HG03354 (cell line): ENCODE measurements at regions not wholly inside any gene's neighbourhood (a gene's known extent, or its start where the extent isn't known, plus 50 kb on each side); places are given as distances from the start of the nearest gene placed in this dataset.
A peak's percentile ranks its signal among the peaks of the same experiment; 100 is the strongest.

Experiments used
- ATAC-seq: cut with Tn5 transposase; IDR thresholded peaks from one replicate; pipeline ENCODE4 v1.9.1; 2021; ENCODE audit warnings: mild to moderate bottlenecking; ENCODE audit not compliant: unreplicated experiment, poor library complexity, severe bottlenecking

DNA sequence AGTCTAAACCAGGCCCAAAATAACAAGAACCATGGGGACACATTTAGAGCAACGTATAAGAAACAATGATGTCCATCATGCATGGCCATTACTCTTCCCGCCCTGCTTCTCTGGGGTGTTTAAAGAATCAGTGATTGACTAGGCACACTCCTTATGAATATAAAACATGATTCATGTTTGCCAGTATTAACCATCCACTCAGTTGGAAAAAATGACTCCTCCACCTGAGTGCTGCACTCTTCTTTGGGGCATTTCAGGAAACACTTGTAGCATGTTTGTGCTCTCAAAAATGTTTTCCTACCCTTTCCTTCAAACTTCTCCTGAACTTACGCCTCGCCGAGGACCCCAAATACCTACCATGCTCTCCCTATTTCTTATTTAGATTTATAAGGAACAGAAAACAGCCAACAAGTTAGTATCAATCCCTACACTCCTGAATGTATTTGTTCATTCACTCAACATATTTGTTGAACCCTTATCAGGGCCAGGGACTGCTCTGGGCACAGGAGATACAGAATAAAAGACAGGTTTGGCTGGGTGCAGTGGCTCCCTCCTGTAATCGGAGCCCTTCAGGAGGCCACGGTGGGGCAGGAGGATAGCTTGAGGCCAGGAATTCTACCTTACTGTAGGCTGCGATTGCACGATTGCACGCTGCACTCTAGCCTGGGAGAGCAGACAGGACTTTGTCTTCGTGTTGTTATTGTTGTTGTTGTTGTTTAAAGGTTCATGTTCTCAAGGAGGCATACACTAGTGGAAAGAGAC, 137.0 kb downstream of the TMCO5A start:
- no peak for ATAC-seq

DNA sequence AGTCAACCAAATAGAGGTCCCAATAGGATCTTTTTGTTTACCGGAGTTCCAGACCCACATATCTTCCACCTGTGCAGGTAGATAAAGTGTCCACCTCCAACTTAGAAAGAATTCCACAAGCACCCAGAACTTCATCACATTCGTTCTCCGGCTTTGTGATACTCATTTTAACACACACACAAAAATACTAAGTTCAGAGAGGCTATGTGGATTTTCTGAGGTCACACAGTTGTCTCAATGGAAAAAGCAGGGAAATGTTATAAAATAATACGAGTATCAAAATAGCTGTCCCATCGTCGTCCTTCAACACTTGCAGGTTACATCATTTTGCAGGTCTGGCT, 137.5 kb downstream of the TMCO5A start:
- no peak for ATAC-seq

DNA sequence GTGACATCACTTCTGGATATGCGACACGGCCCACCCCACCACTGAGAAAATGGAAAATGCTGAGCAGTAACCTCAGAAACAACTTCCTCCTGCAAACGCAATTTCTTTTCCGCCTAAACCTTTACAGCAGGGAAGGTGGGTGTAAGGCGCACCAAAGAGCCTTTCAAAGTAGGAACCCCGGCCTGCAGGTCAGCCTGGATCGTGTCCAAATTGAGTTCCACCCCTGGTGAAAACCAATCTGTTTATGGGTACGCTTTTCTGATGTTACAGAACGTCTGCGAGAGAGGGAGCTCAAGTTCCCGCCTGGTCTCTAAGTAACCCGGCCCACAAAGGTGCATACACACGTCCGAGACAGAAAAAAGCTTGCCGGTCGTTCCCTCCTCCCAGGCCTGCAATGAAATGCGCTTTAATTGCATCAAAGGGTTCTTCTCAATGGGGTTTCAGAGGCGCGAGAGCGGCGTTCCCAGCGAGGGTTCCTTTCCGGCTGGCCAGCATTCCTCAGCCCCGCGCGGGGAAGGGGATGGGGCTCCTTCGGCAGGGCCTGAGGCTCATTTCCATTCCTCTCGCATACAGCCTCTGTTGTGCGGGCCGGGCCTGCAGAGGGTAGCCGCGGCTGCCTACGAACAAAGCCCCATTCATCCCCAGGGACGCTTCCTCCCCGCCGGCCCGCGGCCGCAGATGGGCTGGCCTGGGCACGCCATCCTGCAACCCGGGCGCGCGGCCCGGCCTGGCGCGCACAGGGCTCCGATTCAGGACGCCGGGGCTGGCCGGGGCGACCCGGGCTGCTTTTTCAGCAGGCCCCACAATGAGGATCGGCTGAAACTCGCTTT, 138.1 kb downstream of the TMCO5A start:
- ATAC-seq = peak; percentile 65

DNA sequence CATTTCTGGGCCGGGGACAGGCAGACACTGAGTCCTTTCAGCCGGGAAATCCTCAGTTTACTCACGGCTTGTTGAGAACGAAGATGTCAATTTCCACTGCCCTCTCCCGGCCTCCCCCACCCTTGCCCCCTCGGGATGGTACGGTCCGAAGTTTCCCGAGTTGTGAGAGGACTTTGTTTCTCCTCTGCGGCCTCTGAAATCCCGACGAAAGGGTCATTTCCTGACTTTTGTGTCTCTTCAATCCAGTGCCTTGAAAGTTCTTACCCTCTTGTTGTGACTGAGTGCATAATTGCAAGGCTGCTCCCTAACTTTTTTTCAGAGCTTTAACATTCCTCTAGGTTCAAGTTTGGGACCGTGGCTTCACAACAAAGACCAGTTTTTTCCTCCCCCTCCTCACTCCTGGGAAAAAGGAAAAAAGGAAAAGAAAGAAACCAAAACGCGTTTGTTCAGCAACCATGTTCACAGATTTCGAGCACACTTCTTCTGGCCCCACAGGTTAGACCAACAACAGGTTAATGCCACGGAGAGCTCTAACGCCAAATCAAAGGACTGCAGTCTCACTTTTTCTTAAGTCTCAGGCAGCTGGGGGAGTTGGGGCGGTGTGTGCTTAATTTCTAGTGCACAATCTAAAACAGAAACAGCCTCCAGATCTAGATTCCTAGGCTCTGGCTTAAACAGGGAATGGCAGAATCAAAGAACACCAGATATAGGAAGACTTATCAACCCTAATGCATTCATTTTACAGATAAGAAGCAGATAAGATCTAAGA, 138.9 kb downstream of the TMCO5A start:
- no peak for ATAC-seq

DNA sequence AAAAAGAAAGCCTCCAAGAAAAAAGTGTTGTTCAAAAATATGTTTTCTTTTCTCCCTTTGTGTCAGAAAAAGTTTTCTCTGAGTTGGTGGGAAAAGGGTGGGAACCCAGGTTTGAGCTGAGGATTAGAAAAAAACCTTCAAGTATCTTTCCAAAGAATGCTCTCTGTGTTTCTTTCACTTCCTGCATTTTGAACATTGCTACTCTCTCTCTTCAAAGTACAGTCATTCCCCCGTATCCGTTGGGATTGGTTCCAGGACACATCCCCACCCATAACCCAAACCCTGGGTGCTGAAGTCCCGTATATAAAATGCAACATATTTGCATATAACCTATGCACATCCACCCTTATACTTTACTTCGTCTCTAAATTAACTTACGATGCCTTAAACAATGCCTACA, 139.6 kb downstream of the TMCO5A start:
- ATAC-seq = no peak

DNA sequence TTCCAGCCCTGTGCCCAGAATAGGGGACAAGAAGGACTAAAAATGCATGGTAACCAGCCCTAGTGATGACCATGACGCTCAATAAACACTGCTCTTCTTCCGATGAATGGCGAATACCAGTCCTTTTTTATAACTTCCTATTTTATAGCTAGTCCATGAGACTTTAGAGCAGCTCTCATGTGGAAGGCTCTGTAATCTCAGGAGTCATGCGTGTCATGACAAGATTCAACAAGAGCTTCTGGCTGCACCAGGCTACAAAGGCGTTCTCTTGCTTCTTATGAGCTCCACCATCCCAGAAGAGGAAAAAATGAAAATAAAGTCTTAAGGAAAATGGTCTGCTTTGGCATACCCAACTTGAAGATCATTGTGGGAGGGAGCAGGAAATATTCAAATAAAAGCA, 141.0 kb downstream of the TMCO5A start:
- ATAC-seq = no peak

DNA sequence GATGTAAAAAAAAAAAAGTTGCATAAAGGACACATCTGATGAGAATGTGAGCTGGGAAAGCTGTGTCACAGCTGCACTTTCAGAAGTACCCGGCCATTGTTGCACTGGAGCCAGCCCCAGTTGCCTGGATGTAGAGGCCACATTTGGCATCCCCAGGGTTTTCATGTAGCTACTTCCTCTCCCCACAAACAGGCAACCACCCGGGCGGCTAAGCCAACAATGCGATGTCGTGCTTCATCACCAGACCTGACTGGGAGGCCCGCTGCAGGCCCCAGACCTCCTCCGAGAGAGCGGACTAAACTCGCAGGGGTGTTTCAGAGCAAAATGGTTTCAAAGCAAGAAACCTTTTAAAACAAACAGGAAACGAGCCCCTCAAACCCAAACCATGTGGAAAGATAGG, 142.3 kb downstream of the TMCO5A start:
- ATAC-seq = peak; percentile 56

DNA sequence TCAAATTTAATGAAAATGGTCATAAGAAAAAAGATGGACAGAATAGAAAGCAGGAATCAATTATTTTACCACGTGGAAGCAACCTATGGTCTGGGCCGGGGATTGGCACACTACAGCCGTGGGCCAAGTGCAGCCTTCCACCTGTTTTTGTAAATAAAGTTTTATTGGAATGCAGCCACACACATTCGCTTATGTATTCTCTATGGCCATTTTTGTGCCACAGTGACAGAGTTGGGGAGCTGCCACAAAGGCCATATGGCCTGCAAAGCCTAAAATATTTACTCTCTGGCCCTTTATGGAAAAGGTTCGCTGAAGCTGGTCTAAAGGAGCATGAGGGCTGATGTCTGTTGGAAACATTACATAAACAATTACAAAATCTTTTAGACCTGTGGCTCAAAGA, 144.8 kb downstream of the TMCO5A start:
- no peak for ATAC-seq

DNA sequence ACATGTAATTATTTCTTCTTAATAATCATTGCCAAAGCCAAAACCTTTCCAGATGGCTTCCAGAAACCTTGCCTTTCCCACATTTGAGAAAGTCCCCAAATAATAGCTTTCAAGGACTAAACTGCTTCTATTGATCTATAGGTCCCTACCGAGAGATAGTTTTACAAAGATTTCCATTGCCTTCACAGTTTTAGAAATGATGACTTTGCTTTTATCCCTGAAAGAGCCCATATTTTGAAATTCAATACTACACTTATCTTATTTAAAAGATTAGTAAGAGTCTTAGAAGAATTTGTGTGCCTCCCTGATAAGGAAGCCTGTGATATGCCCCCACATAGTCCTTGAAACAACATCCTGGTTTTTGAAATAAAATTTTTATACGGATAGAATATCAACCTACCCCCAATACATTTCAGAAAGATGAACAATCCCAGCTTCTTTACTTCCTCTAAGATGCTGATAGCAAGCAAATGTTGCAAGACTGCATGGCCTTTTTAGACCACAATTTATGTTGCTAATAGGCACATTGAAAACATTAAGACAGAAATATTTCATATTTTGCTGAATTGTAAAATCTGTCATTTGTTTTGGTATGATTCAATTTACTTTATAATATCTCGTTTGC, 146.3 kb downstream of the TMCO5A start:
- ATAC-seq = no peak

DNA sequence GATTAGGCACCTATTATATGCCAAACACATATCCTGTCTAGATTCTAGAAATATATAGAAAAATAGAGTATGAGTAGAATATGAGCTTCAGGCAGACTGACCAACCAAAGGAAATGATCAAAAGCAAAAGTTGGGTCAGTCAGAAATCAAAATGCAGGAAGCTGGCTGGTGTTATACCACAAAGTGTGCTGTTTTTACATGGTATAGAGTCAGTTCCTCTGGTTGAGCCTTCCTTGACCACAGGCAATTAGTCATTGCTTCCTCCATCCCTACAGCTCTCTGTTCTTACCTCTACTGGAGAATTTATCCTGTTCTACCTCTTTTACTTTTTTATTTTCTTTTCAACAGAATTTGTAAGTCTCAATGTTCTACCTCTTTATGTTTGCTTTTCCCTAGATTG, 149.8 kb downstream of the TMCO5A start:
- peak; percentile 73 for ATAC-seq

DNA sequence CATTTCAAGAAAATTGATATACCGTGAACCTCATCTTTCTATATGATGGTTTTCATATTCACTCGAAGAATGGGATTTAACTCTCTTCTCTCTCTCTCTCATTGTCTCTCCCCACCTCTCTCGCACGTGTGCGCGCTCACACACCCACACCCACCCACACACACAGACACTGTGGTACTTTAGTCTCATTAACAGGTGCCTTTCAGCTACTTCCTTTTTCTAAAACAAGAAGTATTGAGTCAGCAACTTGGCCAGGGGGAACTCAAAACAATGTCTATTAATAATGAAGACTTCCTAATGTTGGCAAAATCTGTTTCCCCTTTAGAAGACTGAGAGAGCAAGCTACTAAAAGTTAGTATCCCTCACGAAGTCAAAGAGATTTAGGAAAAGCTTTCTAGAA, 150.7 kb downstream of the TMCO5A start:
- peak; percentile 89 for ATAC-seq

DNA sequence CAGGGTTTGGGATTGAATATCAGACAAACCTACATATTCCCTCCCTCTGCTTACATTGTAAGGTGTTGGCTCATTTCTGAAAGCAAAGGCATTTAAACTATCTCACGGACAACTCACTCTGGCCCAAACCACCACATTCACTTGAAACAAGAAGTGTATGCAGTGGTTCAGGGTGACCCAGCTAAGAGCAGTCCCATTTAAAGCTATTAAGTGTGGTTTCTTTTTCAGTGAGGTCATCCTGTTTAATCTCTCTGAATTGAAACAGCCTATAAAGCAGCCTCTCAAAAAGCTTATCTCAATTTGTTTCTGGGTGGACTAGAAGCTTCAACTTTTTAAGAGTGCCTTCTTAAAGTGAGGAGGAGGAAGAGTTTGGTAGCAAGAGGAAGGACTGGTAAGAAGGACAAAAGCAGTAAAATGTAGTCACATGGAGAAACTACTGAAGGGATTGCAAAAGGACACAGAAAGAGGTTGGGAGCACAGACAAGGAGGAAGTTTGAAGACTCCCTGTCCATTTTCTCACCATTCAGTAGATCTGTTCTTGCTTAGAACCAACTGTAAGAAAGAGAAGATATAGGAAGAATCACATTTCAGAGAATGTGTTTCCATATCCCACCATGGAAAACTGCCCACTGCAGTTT, 151.6 kb downstream of the TMCO5A start:
- no peak for ATAC-seq

DNA sequence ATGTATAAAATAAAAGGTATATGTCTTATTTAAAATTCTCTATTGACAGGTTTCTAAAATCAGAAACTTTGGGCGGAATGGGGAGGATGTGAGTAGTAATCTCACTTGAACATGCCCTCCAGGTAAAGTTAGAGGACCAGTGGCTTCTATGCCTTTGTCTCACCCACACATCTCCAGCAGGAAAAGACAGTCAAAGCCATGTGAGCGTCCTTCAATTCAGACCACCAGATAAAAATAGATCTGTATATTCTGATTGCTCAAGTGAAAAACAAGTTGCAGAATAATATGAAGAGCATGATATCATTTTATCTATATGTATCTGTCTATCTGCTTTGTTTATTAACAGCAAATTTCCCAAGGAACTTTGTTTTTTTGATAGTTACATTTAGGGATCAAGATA, 152.2 kb downstream of the TMCO5A start:
- ATAC-seq = no peak

DNA sequence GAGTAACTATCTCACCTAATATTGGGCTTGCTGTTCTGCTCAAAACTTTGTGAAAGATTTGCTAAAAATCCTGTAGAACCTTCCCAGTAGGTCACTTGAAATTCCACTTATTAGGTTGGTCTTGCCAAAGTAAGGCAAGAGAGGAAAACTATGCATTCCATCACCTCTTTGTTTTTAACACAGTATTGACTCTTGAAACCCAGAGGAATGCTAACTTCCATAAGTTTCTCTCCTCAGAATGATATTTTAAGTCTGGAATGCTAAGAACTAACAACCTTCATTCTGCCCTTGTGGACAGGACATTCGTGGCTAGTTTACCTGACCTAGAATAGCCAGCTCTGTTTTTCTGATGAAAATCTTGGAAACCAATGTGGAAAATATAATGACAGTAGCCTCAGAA, 154.5 kb downstream of the TMCO5A start:
- ATAC-seq = no peak

DNA sequence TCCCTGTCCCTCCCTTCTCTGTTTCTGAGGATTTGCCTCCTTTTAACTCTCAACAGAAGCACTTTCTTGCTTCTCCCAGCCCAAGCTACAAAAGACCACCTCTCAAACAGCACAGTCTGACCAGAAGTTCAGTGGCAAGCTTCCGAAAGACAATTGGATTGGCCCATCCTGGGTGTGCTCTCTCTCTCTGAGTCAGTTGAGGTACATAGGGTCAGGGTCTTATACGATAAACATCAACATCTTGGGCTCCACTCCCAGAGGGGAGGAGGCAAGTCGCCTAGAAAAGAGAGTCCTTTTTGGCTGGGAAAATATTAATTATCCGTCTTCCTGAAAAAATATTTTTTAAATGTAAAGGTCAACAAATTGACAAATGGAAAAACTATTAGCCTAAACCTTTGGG, 155.8 kb downstream of the TMCO5A start:
- ATAC-seq = no peak

DNA sequence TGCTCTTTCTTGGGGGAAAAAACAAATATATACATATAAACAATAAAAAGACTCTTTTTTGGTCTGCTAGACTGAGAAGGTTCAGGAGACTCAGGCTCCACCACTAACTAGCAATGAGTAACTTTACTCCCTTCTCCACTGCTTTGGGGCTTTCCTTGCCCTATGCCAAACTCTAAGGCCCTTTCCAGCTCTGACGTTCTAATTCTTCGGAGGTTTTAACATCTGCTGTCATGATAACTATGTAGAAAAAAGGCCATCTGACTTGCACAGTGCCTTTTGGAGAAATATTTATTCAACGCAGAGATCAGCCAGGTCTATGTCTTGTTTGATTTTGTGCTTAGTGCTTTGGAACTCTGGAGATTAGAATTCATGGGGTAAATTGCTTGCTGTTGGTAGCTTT, 156.2 kb downstream of the TMCO5A start:
- no peak for ATAC-seq

DNA sequence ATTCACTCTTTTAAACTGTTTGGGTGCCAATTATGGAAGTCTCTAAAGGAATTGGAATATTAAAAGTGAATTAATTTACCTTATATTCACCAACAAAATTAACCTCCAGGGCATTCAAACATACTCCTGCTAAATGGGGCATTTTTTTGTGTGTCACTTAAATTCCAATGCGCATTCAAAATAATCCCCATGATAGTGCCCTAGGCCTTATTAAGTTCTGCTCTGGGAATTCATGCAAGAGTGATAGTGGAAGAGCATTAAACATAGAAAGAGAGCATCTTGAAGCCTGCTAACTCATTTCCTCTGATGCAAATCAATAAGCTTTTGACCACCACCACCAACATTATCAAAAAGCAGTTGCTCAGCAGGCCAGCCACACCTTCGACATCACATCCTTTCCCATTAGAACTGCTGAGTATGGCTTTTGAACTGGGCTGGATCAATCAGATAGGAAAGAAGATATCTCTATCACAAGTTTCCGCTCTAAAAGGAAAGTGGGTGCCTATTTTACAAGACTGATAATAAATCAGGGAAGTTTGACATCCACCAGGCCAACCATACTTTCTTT, 156.7 kb downstream of the TMCO5A start:
- no peak for ATAC-seq

DNA sequence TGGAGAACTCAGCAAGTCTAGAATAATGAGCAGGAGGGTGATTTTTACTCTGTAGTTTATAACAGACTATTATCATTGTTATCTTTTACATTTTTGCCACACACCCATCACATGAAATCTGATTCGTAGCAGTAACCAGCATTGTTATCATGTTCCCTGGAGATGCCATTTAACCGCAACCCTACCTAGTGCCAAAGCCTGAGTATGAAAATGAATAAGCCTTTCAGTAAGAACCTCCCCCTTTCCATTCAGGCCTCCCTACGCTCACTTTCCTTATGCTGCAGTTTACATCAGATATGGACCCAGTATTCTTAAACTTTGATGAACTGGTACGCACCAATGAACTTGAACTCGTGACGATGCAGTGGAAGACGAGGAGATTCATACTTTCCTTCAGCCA, 158.7 kb upstream of the SPRED1 start:
- ATAC-seq = no peak

DNA sequence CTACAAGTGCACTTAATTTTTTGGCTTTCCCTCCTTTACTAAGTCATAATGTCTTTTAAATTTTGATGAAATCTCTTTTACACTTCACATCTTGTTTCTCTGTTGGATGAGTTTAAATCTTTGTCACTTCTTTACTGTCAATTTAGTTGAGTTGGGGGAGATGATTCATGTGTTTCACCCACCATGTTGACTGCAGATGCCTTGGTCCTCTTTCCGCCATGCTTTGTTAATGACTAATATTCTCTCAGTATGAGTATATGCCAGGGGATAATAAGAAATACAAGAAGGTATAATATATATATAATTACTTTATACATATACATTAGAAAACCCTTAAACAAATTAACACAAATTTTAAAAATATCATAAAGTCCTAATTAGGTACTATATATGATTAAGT, 149.7 kb upstream of the SPRED1 start:
- ATAC-seq = no peak
